Epithelial cell of proximal tubule (primary cell): ENCODE measurements at regions not wholly inside any gene's neighbourhood (a gene's known extent, or its start where the extent isn't known, plus 50 kb on each side); places are given as distances from the start of the nearest gene placed in this dataset.

Source experiments
- DNase-seq: peaks from one replicate; pipeline ENCODE4 v3.0.0-alpha.2; 2011; ENCODE audit warnings: low read depth
- H3K4me3 ChIP-seq: 2 replicates; pipeline ENCODE4 v1.5.1; 2011; ENCODE audit warnings: low read depth, mild to moderate bottlenecking, low read length
- TF ChIP-seq, protein P1 (sequence below): conservative IDR thresholded peaks from 2 replicates; pipeline ENCODE4 v1.5.1; 2012; ENCODE audit warnings: low read depth, mild to moderate bottlenecking, low read length

DNA sequence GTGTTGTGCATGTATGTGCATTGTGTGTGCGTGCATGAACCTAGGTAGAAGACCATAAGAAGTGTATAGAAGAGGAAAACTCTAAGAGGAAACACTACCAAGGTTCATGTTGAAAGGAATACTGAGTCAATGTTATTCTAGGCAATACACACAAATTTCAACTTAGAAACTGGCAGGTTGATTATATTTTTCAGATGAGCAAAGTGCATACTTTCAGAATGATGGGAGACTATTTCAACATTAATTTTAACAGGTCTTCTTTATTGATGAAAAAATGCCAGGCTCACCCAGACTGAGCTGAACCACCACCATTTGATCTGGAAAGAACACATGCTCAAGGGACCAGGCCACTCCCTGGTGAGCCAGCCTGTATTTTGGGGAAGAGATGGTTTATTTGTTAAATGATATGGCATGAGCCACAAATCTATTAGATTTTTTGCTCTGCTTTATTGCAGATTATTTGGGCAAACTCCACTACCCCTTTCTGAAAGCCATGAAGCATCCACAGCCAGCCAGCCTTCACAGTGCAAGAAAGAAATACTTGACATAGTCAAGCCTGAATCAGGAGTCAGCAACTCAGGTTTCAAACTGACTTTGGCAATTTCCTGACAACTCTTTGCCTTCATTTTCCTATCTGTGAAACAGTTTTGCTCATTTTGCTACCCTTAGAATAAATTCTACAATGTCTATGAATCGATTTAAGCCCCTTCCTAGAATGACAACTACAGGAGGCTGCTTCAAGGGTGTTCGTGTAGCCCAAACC lies 368.9 kb downstream of the COG6 start:
- no peak overlapping the region for H3K4me3 ChIP-seq
- no peak for DNase-seq
- TF ChIP-seq, protein P1, sequence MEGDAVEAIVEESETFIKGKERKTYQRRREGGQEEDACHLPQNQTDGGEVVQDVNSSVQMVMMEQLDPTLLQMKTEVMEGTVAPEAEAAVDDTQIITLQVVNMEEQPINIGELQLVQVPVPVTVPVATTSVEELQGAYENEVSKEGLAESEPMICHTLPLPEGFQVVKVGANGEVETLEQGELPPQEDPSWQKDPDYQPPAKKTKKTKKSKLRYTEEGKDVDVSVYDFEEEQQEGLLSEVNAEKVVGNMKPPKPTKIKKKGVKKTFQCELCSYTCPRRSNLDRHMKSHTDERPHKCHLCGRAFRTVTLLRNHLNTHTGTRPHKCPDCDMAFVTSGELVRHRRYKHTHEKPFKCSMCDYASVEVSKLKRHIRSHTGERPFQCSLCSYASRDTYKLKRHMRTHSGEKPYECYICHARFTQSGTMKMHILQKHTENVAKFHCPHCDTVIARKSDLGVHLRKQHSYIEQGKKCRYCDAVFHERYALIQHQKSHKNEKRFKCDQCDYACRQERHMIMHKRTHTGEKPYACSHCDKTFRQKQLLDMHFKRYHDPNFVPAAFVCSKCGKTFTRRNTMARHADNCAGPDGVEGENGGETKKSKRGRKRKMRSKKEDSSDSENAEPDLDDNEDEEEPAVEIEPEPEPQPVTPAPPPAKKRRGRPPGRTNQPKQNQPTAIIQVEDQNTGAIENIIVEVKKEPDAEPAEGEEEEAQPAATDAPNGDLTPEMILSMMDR: no peak

DNA sequence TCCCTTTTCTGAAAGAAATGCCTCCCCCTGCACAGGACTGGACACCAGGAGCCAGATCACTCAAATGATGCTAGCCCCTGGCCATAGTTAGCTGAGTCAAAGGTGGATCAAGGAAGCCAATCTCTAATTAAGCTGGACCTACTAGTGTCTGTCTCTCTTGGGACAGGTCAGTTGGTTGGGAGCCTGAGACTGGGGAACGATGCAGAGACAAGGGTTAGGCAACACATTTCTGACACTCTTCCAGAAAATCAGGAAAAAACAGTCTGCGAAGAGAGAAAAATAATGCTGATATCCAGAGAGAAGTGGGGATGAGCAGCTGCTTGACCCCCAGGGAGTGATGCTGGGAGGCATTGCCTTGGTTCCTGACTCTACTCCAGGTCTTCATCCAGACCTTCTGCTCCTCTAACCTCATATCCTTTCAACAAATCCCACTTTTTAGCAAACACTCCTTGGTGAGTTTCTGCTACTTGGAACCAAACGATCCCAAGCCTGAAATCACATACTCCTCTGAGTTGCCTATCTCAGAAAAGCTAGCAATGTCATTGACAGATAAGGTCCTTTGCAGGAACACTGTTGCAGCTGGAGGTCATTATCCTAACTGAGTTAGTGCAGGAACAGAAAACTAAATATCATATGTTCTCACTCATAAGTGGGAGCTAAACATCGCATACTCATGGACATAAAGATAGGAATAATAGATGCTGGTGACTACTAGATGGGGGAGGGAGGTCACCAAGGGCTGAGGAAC lies 369.7 kb downstream of the COG6 start:
- no peak for DNase-seq
- no peak overlapping the region for H3K4me3 ChIP-seq
- TF ChIP-seq, protein P1: no peak

DNA sequence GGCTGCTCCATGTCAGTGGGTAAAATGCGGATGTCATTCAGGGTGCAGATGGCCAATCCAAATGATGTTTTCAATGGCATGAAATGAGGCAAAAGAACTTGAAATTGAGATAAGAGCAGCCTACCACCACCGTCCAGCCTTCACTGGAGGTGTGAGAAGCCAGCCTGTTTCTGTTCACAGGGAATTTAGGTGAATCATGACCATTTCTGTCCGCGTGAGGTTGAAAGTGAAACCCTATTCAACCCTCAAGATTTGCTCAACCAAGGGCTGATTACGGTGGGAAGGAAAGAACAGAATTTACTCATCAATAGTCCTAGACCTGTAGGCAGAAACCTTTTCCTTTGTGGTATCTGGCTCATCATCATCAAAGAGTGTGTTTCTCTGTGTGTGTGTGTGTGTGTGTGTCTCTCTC lies 370.7 kb downstream of the COG6 start:
- no peak for DNase-seq
- TF ChIP-seq, protein P1: no peak
- no peak overlapping the region for H3K4me3 ChIP-seq

DNA sequence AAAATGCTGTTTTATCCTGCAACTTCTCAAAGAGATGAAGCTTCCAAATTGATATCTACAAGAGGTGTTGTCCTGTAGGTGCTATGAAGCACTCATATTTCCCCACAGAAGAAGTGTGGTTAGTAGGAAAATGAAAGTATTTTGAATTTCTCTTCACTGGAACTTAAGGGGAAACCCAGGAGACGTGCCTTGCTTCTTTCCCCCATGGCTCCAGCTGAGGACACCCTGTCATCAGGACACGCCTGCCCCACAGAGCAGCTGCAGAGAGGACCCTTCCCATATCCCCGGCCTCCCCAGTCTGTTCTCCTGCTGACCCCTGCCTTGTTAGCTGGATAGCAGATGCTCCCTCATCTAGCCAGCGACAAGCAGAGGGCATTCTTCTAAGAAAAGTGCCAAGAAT lies 371.3 kb downstream of the COG6 start:
- H3K4me3 ChIP-seq: no peak overlapping the region
- DNase-seq: no peak
- TF ChIP-seq, protein P1: no peak

DNA sequence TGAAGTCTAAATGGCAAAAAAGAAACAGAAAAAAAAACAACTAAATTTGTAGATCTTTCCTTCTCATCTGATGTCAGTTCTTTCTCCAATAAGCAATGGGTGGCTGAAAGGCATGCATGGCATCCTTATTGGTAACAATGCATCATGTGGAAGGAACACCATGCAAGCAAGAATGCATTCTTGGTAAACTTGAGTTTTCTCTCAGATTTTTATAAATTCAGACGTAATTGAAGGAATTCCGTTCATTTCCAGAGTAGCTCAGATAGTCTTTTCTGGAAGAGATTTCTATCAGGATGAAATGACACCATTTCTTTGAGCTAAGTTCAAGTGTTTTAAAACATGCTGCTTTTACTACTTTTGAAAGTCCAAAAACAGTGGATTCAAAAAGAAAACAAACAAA lies 373.0 kb downstream of the COG6 start:
- TF ChIP-seq, protein P1: no peak
- H3K4me3 ChIP-seq: no peak overlapping the region
- no peak for DNase-seq

DNA sequence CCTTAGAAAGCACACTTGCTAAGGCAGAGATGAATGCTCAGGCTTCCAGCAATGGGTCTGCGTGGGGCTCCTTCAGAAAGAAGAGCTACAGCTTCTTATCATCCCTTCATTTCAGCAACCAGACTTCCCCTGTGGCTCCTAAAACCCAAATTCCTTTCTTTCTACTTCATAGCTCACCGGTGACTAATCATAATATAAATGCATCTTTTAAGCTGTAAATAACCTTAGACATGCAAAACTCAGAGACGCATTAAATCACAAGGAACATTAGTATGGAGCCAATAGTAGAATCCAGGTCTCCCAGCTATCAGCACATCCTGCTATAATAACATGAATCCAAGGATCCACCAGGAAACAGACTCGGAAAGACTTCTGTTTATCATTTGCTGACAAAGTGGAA lies 375.6 kb downstream of the COG6 start:
- DNase-seq: no peak
- no peak overlapping the region for H3K4me3 ChIP-seq
- TF ChIP-seq, protein P1: no peak

DNA sequence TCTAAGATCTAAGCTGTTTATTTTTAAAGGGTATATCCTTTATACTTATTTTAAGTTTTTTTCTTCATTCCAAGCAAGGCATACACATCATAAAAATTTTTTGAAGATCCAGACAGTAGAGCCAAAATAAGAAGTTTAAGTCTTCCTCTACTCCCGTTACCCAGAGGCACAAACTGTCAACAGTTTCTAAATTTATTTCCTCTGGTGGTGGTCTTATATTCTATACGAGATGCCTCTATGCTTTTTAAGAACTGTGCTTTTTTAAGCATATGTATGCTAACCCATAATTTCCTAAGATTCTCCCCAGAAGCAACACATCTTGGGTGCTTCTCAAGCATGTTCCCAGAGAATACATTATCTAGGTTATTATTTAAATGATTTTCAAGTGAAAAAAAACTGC lies 383.6 kb downstream of the COG6 start:
- no peak overlapping the region for H3K4me3 ChIP-seq
- TF ChIP-seq, protein P1: no peak
- no peak for DNase-seq
